GM18861 (cell line): ENCODE measurements at regions not wholly inside any gene's neighbourhood (a gene's known extent, or its start where the extent isn't known, plus 50 kb on each side); places are given as distances from the start of the nearest gene placed in this dataset.

Experiments used
- ATAC-seq: cut with Tn5 transposase; IDR thresholded peaks from one replicate; pipeline ENCODE4 v1.9.1; 2021; ENCODE audit not compliant: unreplicated experiment

- ATAC-seq, result no peak
These were observed 50.1 kb upstream of the KCNK12 start for GRCh38 chr2:47620770-47621437.
